Keratinocyte (primary cell): ENCODE measurements at regions not wholly inside any gene's neighbourhood (a gene's known extent, or its start where the extent isn't known, plus 50 kb on each side); places are given as distances from the start of the nearest gene placed in this dataset.

Source experiments
- DNase-seq: peaks from one replicate; pipeline ENCODE4 v3.0.0-alpha.2; 2011; ENCODE audit warnings: low read depth, missing footprints, low spot score
- FAIRE-seq: peaks from 2 replicates; lab custom pipeline; 2011; peaks lifted over from hg19 to GRCh38; lab: Jason Lieb, UNC
- H2AFZ ChIP-seq: 2 replicates; pipeline ENCODE4 v1.6.0; 2012; ENCODE audit warnings: low read length, control low read depth, inconsistent platforms; ENCODE audit not compliant: control insufficient read depth
- H3K27ac ChIP-seq: 2 replicates; pipeline ENCODE4 v1.5.1; 2011; ENCODE audit warnings: low read length; ENCODE audit not compliant: control insufficient read depth, insufficient read depth
- H3K27me3 ChIP-seq: 3 replicates; pipeline ENCODE4 v1.6.0; 2011; ENCODE audit warnings: low read length; ENCODE audit not compliant: control insufficient read depth, insufficient read depth; ENCODE audit errors: extremely low read depth
- H3K36me3 ChIP-seq, 2 experiments: 2 replicates in 1 of 2; 3 replicates in 1 of 2; pipeline ENCODE4 v1.5.1; 2011; ENCODE audit warnings: low read length in 2 of 2, mild to moderate bottlenecking in 1 of 2; ENCODE audit not compliant: control insufficient read depth in 2 of 2, insufficient read depth in 2 of 2; ENCODE audit errors: extremely low read depth in 1 of 2
- H3K4me1 ChIP-seq: 3 replicates; pipeline ENCODE4 v1.5.1; 2011; ENCODE audit warnings: low read length; ENCODE audit not compliant: control insufficient read depth, insufficient read depth; ENCODE audit errors: extremely low read depth
- H3K4me2 ChIP-seq: 3 replicates; pipeline ENCODE4 v1.6.0; 2011; ENCODE audit warnings: low read depth, low read length; ENCODE audit not compliant: control insufficient read depth, insufficient read depth; ENCODE audit errors: extremely low read depth
- H3K4me3 ChIP-seq, 3 experiments: fragments of 200-600 bp in 1 of 3; sonication (generic) in 1 of 3; 2 replicates in 2 of 3; 3 replicates in 1 of 3; pipeline ENCODE4 v1.5.1; 2011 to 2016; ENCODE audit warnings: low read length in 3 of 3, mild to moderate bottlenecking in 3 of 3, control low read depth in 2 of 3, inconsistent platforms in 1 of 3, low read depth in 1 of 3, mixed read lengths in 1 of 3, mixed run types in 1 of 3, moderate library complexity in 1 of 3; ENCODE audit not compliant: control insufficient read depth in 2 of 3, insufficient read depth in 2 of 3; ENCODE audit errors: extremely low read depth in 1 of 3
- H3K79me2 ChIP-seq: 2 replicates; pipeline ENCODE4 v1.6.0; 2012; ENCODE audit warnings: low read length; ENCODE audit not compliant: control insufficient read depth, insufficient read depth
- H3K9ac ChIP-seq: 3 replicates; pipeline ENCODE4 v1.6.0; 2011; ENCODE audit warnings: low read length; ENCODE audit not compliant: control insufficient read depth, insufficient read depth; ENCODE audit errors: extremely low read depth
- H3K9me1 ChIP-seq: 3 replicates; pipeline ENCODE4 v1.6.0; 2011; ENCODE audit warnings: low read length; ENCODE audit not compliant: control insufficient read depth, insufficient read depth; ENCODE audit errors: extremely low read depth
- H3K9me3 ChIP-seq: 2 replicates; pipeline ENCODE4 v1.5.1; 2012; ENCODE audit warnings: low read depth, low read length; ENCODE audit not compliant: control insufficient read depth
- H4K20me1 ChIP-seq: 3 replicates; pipeline ENCODE4 v1.6.0; 2011; ENCODE audit warnings: low read length; ENCODE audit not compliant: control insufficient read depth, insufficient read depth; ENCODE audit errors: extremely low read depth
- EZH2 ChIP-seq: IDR thresholded peaks from one replicate; pipeline ENCODE4 v1.6.1; 2012; ENCODE audit warnings: inconsistent platforms, mild to moderate bottlenecking, low read length, moderate library complexity
- dilution Hi-C: fragments of 300-500 bp; cut with MboI; formaldehyde crosslinking; loops from one replicate; pipeline ENCODE4 v1.7.0; 2020; ENCODE audit warnings: low sequenced_read_pairs; ENCODE audit not compliant: extremely low pct_ligation_motif_present
- TF ChIP-seq, protein P1 (sequence below), 3 experiments: IDR thresholded peaks in 1 of 3; conservative IDR thresholded peaks in 1 of 3; optimal IDR thresholded peaks in 1 of 3; 2 replicates in 2 of 3; 3 replicates in 1 of 3; pipeline versions ENCODE3 to v1.5.1; 2011; ENCODE audit warnings: low read length in 3 of 3, mild to moderate bottlenecking in 3 of 3, moderate library complexity in 2 of 3, control low read depth in 1 of 3, inconsistent platforms in 1 of 3; ENCODE audit not compliant: insufficient read depth in 2 of 3; ENCODE audit errors: extremely low read depth in 1 of 3

DNA sequence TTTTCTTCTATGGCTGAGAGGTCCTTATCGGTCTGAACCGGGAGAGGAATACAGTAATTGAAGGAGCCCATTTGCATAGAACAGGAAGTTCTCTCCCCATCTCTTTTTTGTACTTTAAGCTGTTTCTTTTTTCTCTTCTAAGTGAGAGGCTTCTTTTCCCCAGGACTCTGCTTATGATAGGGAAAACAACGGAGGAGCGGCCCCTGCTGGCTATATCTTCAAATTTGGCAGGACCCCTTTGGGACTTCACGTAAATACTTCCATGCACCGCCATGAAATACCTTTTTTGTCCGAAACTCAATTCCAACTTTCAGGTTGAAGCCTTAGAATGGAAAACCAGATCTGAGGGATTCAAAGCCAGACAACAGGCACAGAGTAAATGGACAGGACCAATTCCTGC is 1153.0 kb upstream of the INTU start:
- no peaks in the 10 kb centered on the region for H3K4me1 ChIP-seq
- H3K4me2 ChIP-seq = no peak overlapping the region
- H3K27ac ChIP-seq = no peak overlapping the region
- H4K20me1 ChIP-seq = no peaks in the 10 kb centered on the region
- no peak overlapping the region for H3K9ac ChIP-seq
- no peaks in the 10 kb centered on the region for H3K36me3 ChIP-seq
- dilution Hi-C loops = no loop called here
- TF ChIP-seq, protein P1, sequence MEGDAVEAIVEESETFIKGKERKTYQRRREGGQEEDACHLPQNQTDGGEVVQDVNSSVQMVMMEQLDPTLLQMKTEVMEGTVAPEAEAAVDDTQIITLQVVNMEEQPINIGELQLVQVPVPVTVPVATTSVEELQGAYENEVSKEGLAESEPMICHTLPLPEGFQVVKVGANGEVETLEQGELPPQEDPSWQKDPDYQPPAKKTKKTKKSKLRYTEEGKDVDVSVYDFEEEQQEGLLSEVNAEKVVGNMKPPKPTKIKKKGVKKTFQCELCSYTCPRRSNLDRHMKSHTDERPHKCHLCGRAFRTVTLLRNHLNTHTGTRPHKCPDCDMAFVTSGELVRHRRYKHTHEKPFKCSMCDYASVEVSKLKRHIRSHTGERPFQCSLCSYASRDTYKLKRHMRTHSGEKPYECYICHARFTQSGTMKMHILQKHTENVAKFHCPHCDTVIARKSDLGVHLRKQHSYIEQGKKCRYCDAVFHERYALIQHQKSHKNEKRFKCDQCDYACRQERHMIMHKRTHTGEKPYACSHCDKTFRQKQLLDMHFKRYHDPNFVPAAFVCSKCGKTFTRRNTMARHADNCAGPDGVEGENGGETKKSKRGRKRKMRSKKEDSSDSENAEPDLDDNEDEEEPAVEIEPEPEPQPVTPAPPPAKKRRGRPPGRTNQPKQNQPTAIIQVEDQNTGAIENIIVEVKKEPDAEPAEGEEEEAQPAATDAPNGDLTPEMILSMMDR (optimal IDR thresholded peaks at IDR 0.05 in 1 of 3, IDR thresholded peaks at IDR 0.05 in 1 of 3, conservative IDR thresholded peaks at IDR 0.05 in 1 of 3; ENCODE audit: extremely low read depth in 1 of 3, insufficient read depth in 2 of 3, low read length in 3 of 3) = no peak
- no peak for TF ChIP-seq EZH2
- FAIRE-seq (no peak), DNase-seq (no peak)
- H3K9me3 ChIP-seq = no peaks in the 10 kb centered on the region
- no peaks in the 10 kb centered on the region for H3K79me2 ChIP-seq
- no peaks in the 10 kb centered on the region for H3K27me3 ChIP-seq
- no peaks in the 10 kb centered on the region for H3K9me1 ChIP-seq
- H3K4me3 ChIP-seq = no peak overlapping the region
- H2AFZ ChIP-seq = no peak overlapping the region

DNA sequence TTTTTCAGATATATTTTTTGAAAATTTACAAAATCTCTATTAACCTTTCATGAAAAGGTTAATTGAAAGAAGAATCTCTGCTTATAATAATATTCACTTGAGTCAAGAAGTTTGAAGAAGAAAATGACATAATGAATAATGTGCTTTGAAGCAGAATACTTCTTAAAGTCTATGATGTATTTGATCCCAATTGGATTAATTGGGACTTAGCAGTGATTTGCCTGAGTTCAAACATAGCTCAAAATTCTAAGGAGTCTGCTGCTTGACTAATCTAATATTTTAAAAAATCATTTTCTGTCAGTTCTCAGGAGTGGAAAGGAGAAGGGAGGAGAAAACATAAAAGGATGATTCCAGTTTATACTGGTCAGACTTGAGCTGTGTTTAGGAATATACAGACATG is 1150.4 kb upstream of the INTU start:
- Histone ChIP-seq H3K9ac (no peak overlapping the region), H3K27ac (no peak overlapping the region), H4K20me1 (no peaks in the 10 kb centered on the region), H3K4me1 (no peaks in the 10 kb centered on the region), H3K36me3 (no peaks in the 10 kb centered on the region), H3K27me3 (no peaks in the 10 kb centered on the region), H3K9me1 (no peaks in the 10 kb centered on the region), H2AFZ (no peak overlapping the region), H3K4me2 (no peak overlapping the region), H3K4me3 (no peak overlapping the region), H3K79me2 (no peaks in the 10 kb centered on the region), H3K9me3 (no peaks in the 10 kb centered on the region)
- TF ChIP-seq, protein P1 (optimal IDR thresholded peaks at IDR 0.05 in 1 of 3, IDR thresholded peaks at IDR 0.05 in 1 of 3, conservative IDR thresholded peaks at IDR 0.05 in 1 of 3; ENCODE audit: extremely low read depth in 1 of 3, insufficient read depth in 2 of 3, low read length in 3 of 3) = no peak
- TF ChIP-seq EZH2 = no peak
- FAIRE-seq (no peak), DNase-seq (no peak)
- dilution Hi-C loops = no loop called here
